Uterus (tissue), 2 donors: ENCODE measurements at regions not wholly inside any gene's neighbourhood (a gene's known extent, or its start where the extent isn't known, plus 50 kb on each side); places are given as distances from the start of the nearest gene placed in this dataset.

Source experiments
- POLR2A ChIP-seq, 2 donors: fragments of 450-650 bp; IDR thresholded peaks; one replicate each; pipeline ENCODE4 v1.6.1; 2016; ENCODE audit warnings: antibody characterized with exemption in 2 of 2, mild to moderate bottlenecking in 1 of 2, moderate library complexity in 1 of 2
- TF ChIP-seq, protein P1 (sequence below), 4 experiments: fragments of 200-600 bp in 2 of 4; fragments of 450-650 bp in 2 of 4; sonication (generic) in 2 of 4; IDR thresholded peaks; one replicate each; pipeline ENCODE4 v1.5.1; 2016 to 2019; ENCODE audit warnings: antibody characterized with exemption in 4 of 4, mild to moderate bottlenecking in 2 of 4, moderate library complexity in 1 of 4

DNA sequence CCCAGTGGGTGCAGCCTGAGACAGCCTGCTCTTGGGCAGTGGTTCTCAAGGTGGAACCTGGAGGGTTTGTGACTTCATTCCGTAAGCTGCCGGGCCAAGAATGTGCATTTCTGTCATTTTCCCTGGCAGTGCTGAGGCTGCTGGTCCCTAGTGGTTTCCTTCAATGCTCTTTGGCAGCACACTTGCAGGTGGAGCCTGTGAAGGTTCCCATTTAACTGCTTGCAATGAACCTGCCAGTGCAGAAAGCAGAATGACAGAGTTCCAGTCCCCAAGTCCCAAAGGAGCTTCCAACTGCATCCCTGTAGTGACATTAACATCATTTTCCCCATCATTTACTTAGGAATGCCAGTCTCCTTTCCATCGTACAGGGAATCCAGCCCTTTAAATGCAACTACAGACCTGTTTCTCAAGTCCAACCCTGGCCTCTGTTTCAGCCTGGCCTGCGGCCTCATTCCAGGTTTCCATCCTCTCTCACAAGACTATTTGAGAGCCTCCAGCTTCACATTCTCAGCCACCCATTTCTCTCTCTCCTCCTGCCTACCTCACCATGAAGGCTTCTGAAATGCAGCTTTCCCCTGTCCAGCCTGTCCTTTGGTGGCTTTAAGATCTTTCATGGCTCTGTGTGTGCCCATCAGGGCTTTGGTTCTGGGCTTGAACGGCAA lies 149.7 kb upstream of the GGTLC1 start:
- TF ChIP-seq, protein P1, sequence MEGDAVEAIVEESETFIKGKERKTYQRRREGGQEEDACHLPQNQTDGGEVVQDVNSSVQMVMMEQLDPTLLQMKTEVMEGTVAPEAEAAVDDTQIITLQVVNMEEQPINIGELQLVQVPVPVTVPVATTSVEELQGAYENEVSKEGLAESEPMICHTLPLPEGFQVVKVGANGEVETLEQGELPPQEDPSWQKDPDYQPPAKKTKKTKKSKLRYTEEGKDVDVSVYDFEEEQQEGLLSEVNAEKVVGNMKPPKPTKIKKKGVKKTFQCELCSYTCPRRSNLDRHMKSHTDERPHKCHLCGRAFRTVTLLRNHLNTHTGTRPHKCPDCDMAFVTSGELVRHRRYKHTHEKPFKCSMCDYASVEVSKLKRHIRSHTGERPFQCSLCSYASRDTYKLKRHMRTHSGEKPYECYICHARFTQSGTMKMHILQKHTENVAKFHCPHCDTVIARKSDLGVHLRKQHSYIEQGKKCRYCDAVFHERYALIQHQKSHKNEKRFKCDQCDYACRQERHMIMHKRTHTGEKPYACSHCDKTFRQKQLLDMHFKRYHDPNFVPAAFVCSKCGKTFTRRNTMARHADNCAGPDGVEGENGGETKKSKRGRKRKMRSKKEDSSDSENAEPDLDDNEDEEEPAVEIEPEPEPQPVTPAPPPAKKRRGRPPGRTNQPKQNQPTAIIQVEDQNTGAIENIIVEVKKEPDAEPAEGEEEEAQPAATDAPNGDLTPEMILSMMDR (IDR thresholded peaks at IDR 0.05) = no peak
- no peak for TF ChIP-seq POLR2A (IDR thresholded peaks at IDR 0.05)
